Activated CD4-positive, alpha-beta T cell treated with anti-CD3 and anti-CD28 coated beads, Interleukin-10, Interleukin-2, amounts not matched to agents 100 ng/mL and 50 ng/mL, durations not matched to agents 16 hours and 8 hours (primary cell): ENCODE measurements at regions not wholly inside any gene's neighbourhood (a gene's known extent, or its start where the extent isn't known, plus 50 kb on each side); places are given as distances from the start of the nearest gene placed in this dataset.
"Not testable (repeated sequence)": the region's sequence is repeated elsewhere in the genome, so short reads cannot be mapped to it uniquely, and the experiment has no call there.

Experiments
- DNase-seq: peaks from one replicate; pipeline ENCODE4 v3.0.0-alpha.2; 2020

GRCh38 chr10:9183197-9183880 lies 1128.9 kb downstream of the GATA3 start:
- not testable (repeated sequence) for DNase-seq

- no peak for DNase-seq
Observed at GRCh38 chr10:9188022-9188810, 1133.7 kb downstream of the GATA3 start.

- DNase-seq = no peak
Observed at GRCh38 chr10:9189448-9189847, 1135.0 kb downstream of the GATA3 start.

GRCh38 chr10:9193120-9193519 lies 1138.6 kb downstream of the GATA3 start:
- DNase-seq = no peak

GRCh38 chr10:9195385-9195784 lies 1140.9 kb downstream of the GATA3 start:
- DNase-seq = no peak

GRCh38 chr10:9198611-9199010 lies 1144.1 kb downstream of the GATA3 start:
- no peak for DNase-seq

GRCh38 chr10:9205558-9205957 lies 1151.1 kb downstream of the GATA3 start:
- DNase-seq = no peak

GRCh38 chr10:9209105-9209798 lies 1154.8 kb downstream of the GATA3 start:
- peak; percentile 73 for DNase-seq

GRCh38 chr10:9211228-9211627 lies 1156.7 kb downstream of the GATA3 start:
- DNase-seq = no peak

- no peak for DNase-seq
Observed at GRCh38 chr10:9214618-9215017, 1160.1 kb downstream of the GATA3 start.

GRCh38 chr10:9215121-9215520 lies 1160.6 kb downstream of the GATA3 start:
- DNase-seq = no peak

- DNase-seq = no peak
Observed at GRCh38 chr10:9219860-9220259, 1165.4 kb downstream of the GATA3 start.

- no peak for DNase-seq
Observed at GRCh38 chr10:9222917-9223316, 1168.4 kb downstream of the GATA3 start.

- DNase-seq = no peak
Observed at GRCh38 chr10:9227679-9228365, 1173.3 kb downstream of the GATA3 start.

GRCh38 chr10:9228771-9229170 lies 1174.3 kb downstream of the GATA3 start:
- DNase-seq = no peak

GRCh38 chr10:9229702-9230244 lies 1175.3 kb downstream of the GATA3 start:
- DNase-seq = peak; percentile 66

- DNase-seq = no peak
Observed at GRCh38 chr10:9230625-9231024, 1176.1 kb downstream of the GATA3 start.

GRCh38 chr10:9234191-9234590 lies 1179.7 kb downstream of the GATA3 start:
- DNase-seq = no peak

- no peak for DNase-seq
Observed at GRCh38 chr10:9238041-9238440, 1183.6 kb downstream of the GATA3 start.

GRCh38 chr10:9239298-9239697 lies 1184.8 kb downstream of the GATA3 start:
- no peak for DNase-seq

- no peak for DNase-seq
Observed at GRCh38 chr10:9243941-9244411, 1189.5 kb downstream of the GATA3 start.

GRCh38 chr10:9244864-9245263 lies 1190.4 kb downstream of the GATA3 start:
- DNase-seq = no peak

- DNase-seq = no peak
Observed at GRCh38 chr10:9253121-9253520, 1198.6 kb downstream of the GATA3 start.
